MM.1S (cell line): ENCODE measurements at regions not wholly inside any gene's neighbourhood (a gene's known extent, or its start where the extent isn't known, plus 50 kb on each side); places are given as distances from the start of the nearest gene placed in this dataset.

Experiments used
- EZH2 ChIP-seq: fragments of 300-600 bp; sonication (generic); optimal IDR thresholded peaks from 2 replicates; pipeline ENCODE3; 2017; ENCODE audit warnings: low read depth, mild to moderate bottlenecking, antibody characterized with exemption, low read length, mixed read lengths
- EZH2phosphoT487 ChIP-seq: fragments of 300-600 bp; sonication (generic); IDR thresholded peaks from 2 replicates; pipeline ENCODE4 v1.6.1; 2018; ENCODE audit warnings: antibody characterized with exemption, low read length
- TF ChIP-seq, protein P1 (sequence below): fragments of 300-600 bp; sonication (generic); IDR thresholded peaks from 2 replicates; pipeline ENCODE4 v1.5.1; 2016; ENCODE audit warnings: antibody characterized with exemption, low read length, mixed read lengths

DNA sequence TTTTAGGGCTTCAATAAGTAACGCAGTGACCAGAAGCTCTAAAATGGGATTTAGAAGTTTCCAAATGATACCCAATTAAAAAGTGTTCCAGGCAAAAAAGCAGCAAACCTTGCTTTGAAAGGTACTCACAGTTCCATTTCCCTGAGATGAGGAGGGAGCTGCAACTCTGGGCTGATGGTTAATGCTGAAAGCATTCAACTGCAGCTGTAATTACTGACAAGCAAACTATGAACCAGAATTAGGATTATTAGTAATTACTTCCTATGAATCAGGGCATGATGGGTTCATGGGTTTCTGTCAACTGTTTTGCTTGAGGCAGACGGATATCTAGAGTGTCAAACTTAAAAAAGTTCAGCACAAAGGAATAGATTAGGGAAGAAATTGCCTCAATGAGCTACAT is 357.4 kb downstream of the STIM2 start:
- TF ChIP-seq, protein P1, sequence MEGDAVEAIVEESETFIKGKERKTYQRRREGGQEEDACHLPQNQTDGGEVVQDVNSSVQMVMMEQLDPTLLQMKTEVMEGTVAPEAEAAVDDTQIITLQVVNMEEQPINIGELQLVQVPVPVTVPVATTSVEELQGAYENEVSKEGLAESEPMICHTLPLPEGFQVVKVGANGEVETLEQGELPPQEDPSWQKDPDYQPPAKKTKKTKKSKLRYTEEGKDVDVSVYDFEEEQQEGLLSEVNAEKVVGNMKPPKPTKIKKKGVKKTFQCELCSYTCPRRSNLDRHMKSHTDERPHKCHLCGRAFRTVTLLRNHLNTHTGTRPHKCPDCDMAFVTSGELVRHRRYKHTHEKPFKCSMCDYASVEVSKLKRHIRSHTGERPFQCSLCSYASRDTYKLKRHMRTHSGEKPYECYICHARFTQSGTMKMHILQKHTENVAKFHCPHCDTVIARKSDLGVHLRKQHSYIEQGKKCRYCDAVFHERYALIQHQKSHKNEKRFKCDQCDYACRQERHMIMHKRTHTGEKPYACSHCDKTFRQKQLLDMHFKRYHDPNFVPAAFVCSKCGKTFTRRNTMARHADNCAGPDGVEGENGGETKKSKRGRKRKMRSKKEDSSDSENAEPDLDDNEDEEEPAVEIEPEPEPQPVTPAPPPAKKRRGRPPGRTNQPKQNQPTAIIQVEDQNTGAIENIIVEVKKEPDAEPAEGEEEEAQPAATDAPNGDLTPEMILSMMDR, result no peak
- TF ChIP-seq EZH2phosphoT487 (no peak), EZH2 (no peak)
